ENCODE measurements at regions not wholly inside any gene's neighbourhood (a gene's known extent, or its start where the extent isn't known, plus 50 kb on each side); places are given as distances from the start of the nearest gene placed in this dataset.

DNA sequence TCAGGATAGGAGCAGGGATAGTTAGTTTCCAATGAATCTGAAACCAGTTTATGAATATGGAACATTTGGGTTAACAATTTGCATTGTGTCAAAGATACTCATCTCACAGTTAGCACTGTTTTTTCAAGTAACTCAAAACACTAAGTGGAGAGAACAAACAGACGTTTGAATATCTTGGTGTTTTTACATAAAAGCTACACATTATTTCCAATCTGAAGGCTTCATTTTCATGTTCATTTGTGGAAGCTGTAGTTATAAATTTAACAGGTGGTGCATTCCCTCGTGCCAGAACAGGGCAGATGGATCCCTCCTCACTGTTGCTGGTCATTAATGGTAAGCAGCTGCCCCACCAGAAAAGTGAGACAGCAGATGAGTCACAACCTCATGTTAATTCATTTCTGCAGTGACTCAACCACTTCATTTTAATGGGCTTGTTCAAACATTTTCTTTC lies 286.9 kb downstream of the TMX3 start:
- H3K27ac ChIP-seq (ENCODE audit: low read length), result no peak overlapping the region
- H3K36me3 ChIP-seq (ENCODE audit: control insufficient read depth, low read depth, low read length), result no peaks in the 10 kb centered on the region
- no peaks in the 10 kb centered on the region for H3K4me1 ChIP-seq (ENCODE audit: control insufficient read depth, low read depth, low read length)
- no peaks in the 10 kb centered on the region for H3K27me3 ChIP-seq (ENCODE audit: control insufficient read depth, insufficient read depth, low read length)
- no peak overlapping the region for H3K4me3 ChIP-seq (ENCODE audit: low read length)
- H3K9me3 ChIP-seq (ENCODE audit: control insufficient read depth, low read depth, low read length), result no peaks in the 10 kb centered on the region
- no peak overlapping the region for H3K9ac ChIP-seq (ENCODE audit: low read length)

- Histone ChIP-seq H3K4me1 (ENCODE audit: control insufficient read depth, low read depth, low read length) (no peaks in the 10 kb centered on the region), H3K27ac (ENCODE audit: low read length) (no peak overlapping the region), H3K27me3 (ENCODE audit: control insufficient read depth, insufficient read depth, low read length) (no peaks in the 10 kb centered on the region), H3K36me3 (ENCODE audit: control insufficient read depth, low read depth, low read length) (no peaks in the 10 kb centered on the region), H3K4me3 (ENCODE audit: low read length) (no peak overlapping the region), H3K9ac (ENCODE audit: low read length) (no peak overlapping the region), H3K9me3 (ENCODE audit: control insufficient read depth, low read depth, low read length) (no peaks in the 10 kb centered on the region)
Measured at GRCh38 chr18:68426731-68427315, 288.1 kb downstream of the TMX3 start.

GRCh38 chr18:68418881-68419280 lies 296.0 kb downstream of the TMX3 start:
- Histone ChIP-seq H3K36me3 (ENCODE audit: control insufficient read depth, low read depth, low read length) (no peaks in the 10 kb centered on the region), H3K27ac (ENCODE audit: low read length) (no peak overlapping the region), H3K9ac (ENCODE audit: low read length) (no peak overlapping the region), H3K27me3 (ENCODE audit: control insufficient read depth, insufficient read depth, low read length) (no peaks in the 10 kb centered on the region), H3K4me1 (ENCODE audit: control insufficient read depth, low read depth, low read length) (peaks cover 7% of the 10 kb centered on the region), H3K4me3 (ENCODE audit: low read length) (no peak overlapping the region), H3K9me3 (ENCODE audit: control insufficient read depth, low read depth, low read length) (no peaks in the 10 kb centered on the region)

- no peaks in the 10 kb centered on the region for H3K27me3 ChIP-seq (ENCODE audit: control insufficient read depth, insufficient read depth, low read length)
- no peak overlapping the region for H3K9ac ChIP-seq (ENCODE audit: low read length)
- no peaks in the 10 kb centered on the region for H3K36me3 ChIP-seq (ENCODE audit: control insufficient read depth, low read depth, low read length)
- H3K4me1 ChIP-seq (ENCODE audit: control insufficient read depth, low read depth, low read length), result peaks cover 7% of the 10 kb centered on the region
- H3K27ac ChIP-seq (ENCODE audit: low read length), result no peak overlapping the region
- H3K9me3 ChIP-seq (ENCODE audit: control insufficient read depth, low read depth, low read length), result no peaks in the 10 kb centered on the region
- no peak overlapping the region for H3K4me3 ChIP-seq (ENCODE audit: low read length)
Measured at GRCh38 chr18:68418226-68418868, 296.6 kb downstream of the TMX3 start.

DNA sequence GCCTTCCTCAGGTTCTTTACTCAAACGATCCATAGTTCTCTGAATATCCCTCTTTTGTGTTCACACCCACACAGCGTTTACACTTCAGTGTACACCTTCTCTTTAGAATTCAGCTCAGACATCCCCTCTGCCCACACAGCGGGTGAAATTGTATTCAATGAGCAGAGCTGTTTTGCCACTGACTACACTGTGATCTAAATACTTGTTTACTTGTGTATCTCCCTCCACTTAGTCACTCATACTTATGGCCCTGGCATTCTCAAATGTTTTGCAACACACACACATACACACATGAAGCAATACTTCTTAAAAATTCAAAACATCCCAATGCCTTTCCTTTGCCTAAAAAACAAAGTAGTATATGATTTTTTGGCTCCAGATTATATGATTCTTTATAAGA lies 297.1 kb downstream of the TMX3 start:
- no peak overlapping the region for H3K27ac ChIP-seq (ENCODE audit: low read length)
- no peaks in the 10 kb centered on the region for H3K27me3 ChIP-seq (ENCODE audit: control insufficient read depth, insufficient read depth, low read length)
- no peaks in the 10 kb centered on the region for H3K36me3 ChIP-seq (ENCODE audit: control insufficient read depth, low read depth, low read length)
- peaks cover 7% of the 10 kb centered on the region for H3K4me1 ChIP-seq (ENCODE audit: control insufficient read depth, low read depth, low read length)
- no peak overlapping the region for H3K9ac ChIP-seq (ENCODE audit: low read length)
- no peak overlapping the region for H3K4me3 ChIP-seq (ENCODE audit: low read length)
- no peaks in the 10 kb centered on the region for H3K9me3 ChIP-seq (ENCODE audit: control insufficient read depth, low read depth, low read length)

- no peak overlapping the region for H3K9ac ChIP-seq (ENCODE audit: low read length)
- H3K9me3 ChIP-seq (ENCODE audit: control insufficient read depth, low read depth, low read length), result no peaks in the 10 kb centered on the region
- H3K36me3 ChIP-seq (ENCODE audit: control insufficient read depth, low read depth, low read length), result no peaks in the 10 kb centered on the region
- peaks cover 7% of the 10 kb centered on the region for H3K4me1 ChIP-seq (ENCODE audit: control insufficient read depth, low read depth, low read length)
- H3K4me3 ChIP-seq (ENCODE audit: low read length), result no peak overlapping the region
- no peaks in the 10 kb centered on the region for H3K27me3 ChIP-seq (ENCODE audit: control insufficient read depth, insufficient read depth, low read length)
- no peak overlapping the region for H3K27ac ChIP-seq (ENCODE audit: low read length)
Measured at GRCh38 chr18:68417166-68417799, 297.6 kb downstream of the TMX3 start.

- H3K27ac ChIP-seq (ENCODE audit: low read length), result no peak overlapping the region
- no peaks in the 10 kb centered on the region for H3K36me3 ChIP-seq (ENCODE audit: control insufficient read depth, low read depth, low read length)
- peaks cover 7% of the 10 kb centered on the region for H3K4me1 ChIP-seq (ENCODE audit: control insufficient read depth, low read depth, low read length)
Measured at GRCh38 chr18:68414407-68414806, 300.5 kb downstream of the TMX3 start.

DNA sequence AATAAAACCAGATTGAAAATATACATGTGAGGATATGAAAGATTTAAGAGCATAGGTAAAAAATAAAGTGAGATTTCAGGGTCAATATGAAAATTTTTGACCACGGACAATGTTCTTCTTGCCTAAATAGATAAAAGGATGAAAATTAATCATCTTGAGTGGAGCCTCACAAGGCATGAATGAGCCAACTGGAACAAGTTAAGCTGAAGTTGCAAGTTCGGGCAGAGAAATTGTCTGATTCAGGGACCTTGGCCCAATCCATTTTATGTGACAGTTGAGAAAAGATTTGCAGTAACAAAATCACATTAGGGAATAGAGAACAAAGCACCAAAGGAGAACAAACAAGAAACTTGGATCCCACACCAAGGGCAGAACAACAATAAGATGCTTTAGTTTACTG lies 305.3 kb downstream of the TMX3 start:
- H3K27me3 ChIP-seq (ENCODE audit: control insufficient read depth, insufficient read depth, low read length), result no peaks in the 10 kb centered on the region
- H3K9ac ChIP-seq (ENCODE audit: low read length), result no peak overlapping the region
- H3K27ac ChIP-seq (ENCODE audit: low read length), result no peak overlapping the region
- no peak overlapping the region for H3K4me3 ChIP-seq (ENCODE audit: low read length)
- H3K36me3 ChIP-seq (ENCODE audit: control insufficient read depth, low read depth, low read length), result no peaks in the 10 kb centered on the region
- H3K9me3 ChIP-seq (ENCODE audit: control insufficient read depth, low read depth, low read length), result no peaks in the 10 kb centered on the region
- H3K4me1 ChIP-seq (ENCODE audit: control insufficient read depth, low read depth, low read length), result peaks cover 4% of the 10 kb centered on the region

More at GRCh38 chr18:68414407-68414806, 300.5 kb downstream of the TMX3 start:
- no peaks in the 10 kb centered on the region for H3K9me3 ChIP-seq (ENCODE audit: control insufficient read depth, low read depth, low read length)
- H3K9ac ChIP-seq (ENCODE audit: low read length), result no peak overlapping the region
- H3K4me3 ChIP-seq (ENCODE audit: low read length), result no peak overlapping the region
- no peaks in the 10 kb centered on the region for H3K27me3 ChIP-seq (ENCODE audit: control insufficient read depth, insufficient read depth, low read length)

DNA sequence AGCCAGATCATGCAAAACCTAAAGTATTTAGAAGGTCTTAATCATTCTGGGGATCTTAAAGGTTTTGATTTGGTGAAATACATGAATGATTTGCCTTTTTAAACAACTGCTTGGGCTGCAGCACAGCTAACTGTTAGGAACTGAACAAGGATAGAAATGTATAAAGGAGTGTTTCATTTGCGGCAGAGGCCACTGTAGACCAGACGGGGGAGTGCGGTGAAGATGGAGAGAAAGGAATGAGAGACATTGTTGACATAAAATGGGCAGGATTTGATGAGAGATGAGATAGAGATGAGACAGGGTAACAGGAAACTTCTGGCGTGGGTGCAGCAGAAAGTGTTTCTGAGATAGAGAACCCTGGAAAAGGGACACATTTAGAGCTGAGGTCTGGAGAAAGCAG lies 308.1 kb downstream of the TMX3 start:
- H3K9me3 ChIP-seq (ENCODE audit: control insufficient read depth, low read depth, low read length), result no peaks in the 10 kb centered on the region
- H3K27me3 ChIP-seq (ENCODE audit: control insufficient read depth, insufficient read depth, low read length), result no peaks in the 10 kb centered on the region
- no peaks in the 10 kb centered on the region for H3K36me3 ChIP-seq (ENCODE audit: control insufficient read depth, low read depth, low read length)
- H3K27ac ChIP-seq (ENCODE audit: low read length), result no peak overlapping the region
- H3K4me3 ChIP-seq (ENCODE audit: low read length), result no peak overlapping the region
- no peak overlapping the region for H3K9ac ChIP-seq (ENCODE audit: low read length)
- no peaks in the 10 kb centered on the region for H3K4me1 ChIP-seq (ENCODE audit: control insufficient read depth, low read depth, low read length)

- H3K9ac ChIP-seq (ENCODE audit: low read length), result no peak overlapping the region
- no peaks in the 10 kb centered on the region for H3K27me3 ChIP-seq (ENCODE audit: control insufficient read depth, insufficient read depth, low read length)
- no peaks in the 10 kb centered on the region for H3K4me1 ChIP-seq (ENCODE audit: control insufficient read depth, low read depth, low read length)
- H3K9me3 ChIP-seq (ENCODE audit: control insufficient read depth, low read depth, low read length), result no peaks in the 10 kb centered on the region
- no peak overlapping the region for H3K27ac ChIP-seq (ENCODE audit: low read length)
- H3K4me3 ChIP-seq (ENCODE audit: low read length), result no peak overlapping the region
- no peaks in the 10 kb centered on the region for H3K36me3 ChIP-seq (ENCODE audit: control insufficient read depth, low read depth, low read length)
Measured at GRCh38 chr18:68402784-68403183, 312.1 kb downstream of the TMX3 start.

GRCh38 chr18:68400889-68401288 lies 314.0 kb downstream of the TMX3 start:
- no peaks in the 10 kb centered on the region for H3K9me3 ChIP-seq (ENCODE audit: control insufficient read depth, low read depth, low read length)
- H3K27ac ChIP-seq (ENCODE audit: low read length), result no peak overlapping the region
- no peak overlapping the region for H3K9ac ChIP-seq (ENCODE audit: low read length)
- no peaks in the 10 kb centered on the region for H3K4me1 ChIP-seq (ENCODE audit: control insufficient read depth, low read depth, low read length)
- no peaks in the 10 kb centered on the region for H3K36me3 ChIP-seq (ENCODE audit: control insufficient read depth, low read depth, low read length)
- H3K4me3 ChIP-seq (ENCODE audit: low read length), result no peak overlapping the region
- no peaks in the 10 kb centered on the region for H3K27me3 ChIP-seq (ENCODE audit: control insufficient read depth, insufficient read depth, low read length)

GRCh38 chr18:68399721-68400120 lies 315.2 kb downstream of the TMX3 start:
- Histone ChIP-seq H3K27me3 (ENCODE audit: control insufficient read depth, insufficient read depth, low read length) (no peaks in the 10 kb centered on the region), H3K36me3 (ENCODE audit: control insufficient read depth, low read depth, low read length) (no peaks in the 10 kb centered on the region), H3K9me3 (ENCODE audit: control insufficient read depth, low read depth, low read length) (no peaks in the 10 kb centered on the region)

More at GRCh38 chr18:68399721-68400120, 315.2 kb downstream of the TMX3 start:
- no peak overlapping the region for H3K4me3 ChIP-seq (ENCODE audit: low read length)
- no peak overlapping the region for H3K9ac ChIP-seq (ENCODE audit: low read length)
- no peaks in the 10 kb centered on the region for H3K4me1 ChIP-seq (ENCODE audit: control insufficient read depth, low read depth, low read length)
- no peak overlapping the region for H3K27ac ChIP-seq (ENCODE audit: low read length)

Measured in iPS-18a (cell line).